Heart right ventricle (tissue), 16 donors: ENCODE measurements at regions not wholly inside any gene's neighbourhood (a gene's known extent, or its start where the extent isn't known, plus 50 kb on each side); places are given as distances from the start of the nearest gene placed in this dataset.

Source experiments
- ATAC-seq, 8 donors: fragments of 200-7000 bp; cut with Tn5 transposase; one replicate each; pipeline ENCODE4 v1.9.1; 2020; ENCODE audit warnings: mild to moderate bottlenecking in 8 of 8, moderate library complexity in 8 of 8, moderate number of reproducible peaks in 1 of 8
- DNase-seq, 2 donors: peaks; one replicate each; pipeline ENCODE4 v3.0.0-alpha.2; 2020
- H3K27ac ChIP-seq, 10 donors: fragments of 200-600 bp; sonication (generic) in 2 of 10; one replicate each; pipeline versions ENCODE4 v1.5.0 to v1.8.0; 2020 to 2022; ENCODE audit warnings: mild to moderate bottlenecking in 3 of 10
- H3K27me3 ChIP-seq, 7 donors: fragments of 200-600 bp; one replicate each; pipeline ENCODE4 v1.8.0; 2021 to 2022; ENCODE audit warnings: mild to moderate bottlenecking in 2 of 7
- H3K36me3 ChIP-seq, 9 donors: fragments of 200-600 bp; sonication (generic) in 1 of 9; one replicate each; pipeline versions ENCODE4 v1.5.0 to v1.8.0; 2020 to 2022; ENCODE audit warnings: mild to moderate bottlenecking in 2 of 9
- H3K4me1 ChIP-seq, 9 donors: fragments of 200-600 bp; sonication (generic) in 1 of 9; one replicate each; pipeline versions ENCODE4 v1.5.0 to v1.8.0; 2020 to 2022; ENCODE audit warnings: mild to moderate bottlenecking in 4 of 9
- H3K4me3 ChIP-seq, 10 donors: fragments of 200-600 bp; sonication (generic) in 2 of 10; one replicate each; pipeline versions ENCODE4 v1.5.0 to v1.8.0; 2020 to 2022; ENCODE audit warnings: mild to moderate bottlenecking in 7 of 10, moderate library complexity in 2 of 10
- H3K9me3 ChIP-seq, 11 donors: fragments of 200-600 bp in 10 of 11; sonication (generic) in 2 of 11; one replicate each; pipeline versions ENCODE4 v1.5.0 to v1.8.0; 2013 to 2022; ENCODE audit warnings: mild to moderate bottlenecking in 2 of 11, control low read depth in 1 of 11, moderate library complexity in 1 of 11
- CTCF ChIP-seq, 9 donors: fragments of 200-600 bp; sonication (generic) in 2 of 9; IDR thresholded peaks; one replicate each; pipeline versions ENCODE4 v1.5.0 to v1.8.0; 2021 to 2022; ENCODE audit warnings: antibody characterized with exemption in 9 of 9, mild to moderate bottlenecking in 5 of 9, moderate library complexity in 1 of 9
- WGBS, 2 donors: extraction: QIAGEN DNeasy Blood & Tissue Kit; methylation state at CpG; one replicate each; pipeline ENCODE4 v1.1.7; 2013; ENCODE audit warnings: inconsistent platforms in 1 of 2; 5-methylcytosine and 5-hydroxymethylcytosine counted together
- intact Hi-C, 10 donors: fragments of 100-400 bp; cut with DNase I; formaldehyde crosslinking; loops; one replicate each; pipeline versions ENCODE4 v1.11.1 to v1.14.2; 2022
- donor health status: Arrhythmogenic right ventricular cardiomyopathy.
- donor health status: ischemic (EF 13 %, LVEDD 7.1; RV severe dilation, severe dysfunction).
- donor health status: healthy with polysubstance abuse.
- donor health status: DM: no; HTN: yes; CAD: no.
- donor health status: DM: no; HTN: no; CAD: no.
- donor health status: ischemic (EF 25% LVEDD 6.9; RV normal size, moderate dysfunction).
- donor health status: ischemic (EF 25% LVEDD 5.7; RV mildly dilated, moderate dysfunction).
- donor health status: healthy.
- donor health status: DM: yes; HTN: yes; CAD: no.
- donor health status: Ischemic cardiomyopathy.
- donor health status: ischemic (EF 35%, LVEDD 5.7; RV mildly dilated, moderate dysfunction).
- donor health status: nonischemic (EF 11% LVEDD 7.7; RV severe dilation, severe dysfunction).
- donor health status: DM: yes; HTN: yes; CAD: no.
- donor health status: PGD.
- donor health status: ischemic (EF 29% LVEDD 5.4; RV normal size, mild dysfunction).
- donor health status: nonischemic (EF 23%, LVEDD 6.1; RV moderate dilation, normal function).

- DNase-seq: peak in 1 of 2 donors; percentile 4
- 44 to 51% methylated on average over 6 of the region's 6 CpGs for WGBS, 2 donors
These were observed 981.2 kb downstream of the TLE4 start for GRCh38 chr9:80552931-80553330.

GRCh38 chr9:80550181-80550580 lies 978.4 kb downstream of the TLE4 start:
- TF ChIP-seq CTCF (IDR thresholded peaks at IDR 0.05): no peak
- H3K4me1 ChIP-seq: peaks cover 0 to 3% (median 0%) of the 10 kb centered on the region in 9 donors
- H3K27ac ChIP-seq: no peak overlapping the region
- no peaks in the 10 kb centered on the region for H3K9me3 ChIP-seq
- DNase-seq (no peak), ATAC-seq (no peak)
- intact Hi-C loops: no loop called here
- no peak overlapping the region for H3K4me3 ChIP-seq
- no peaks in the 10 kb centered on the region for H3K27me3 ChIP-seq
- H3K36me3 ChIP-seq: no peaks in the 10 kb centered on the region

More at GRCh38 chr9:80552931-80553330, 981.2 kb downstream of the TLE4 start:
- Histone ChIP-seq H3K36me3 (no peaks in the 10 kb centered on the region), H3K27me3 (no peaks in the 10 kb centered on the region), H3K27ac (no peak overlapping the region), H3K4me1 (peaks cover 0 to 3% (median 0%) of the 10 kb centered on the region in 9 donors), H3K4me3 (no peak overlapping the region), H3K9me3 (no peaks in the 10 kb centered on the region)
- TF ChIP-seq CTCF (IDR thresholded peaks at IDR 0.05): no peak
- ATAC-seq: peak in 3 of 8 donors; percentile 35 to 76 (median 71)
- intact Hi-C loops: no loop called here

GRCh38 chr9:80547613-80548012 lies 975.8 kb downstream of the TLE4 start:
- WGBS, 2 donors: 67 to 70% methylated on average over 4 of the region's 4 CpGs
- H3K36me3 ChIP-seq: no peaks in the 10 kb centered on the region
- intact Hi-C loops: no loop called here
- no peak for TF ChIP-seq CTCF (IDR thresholded peaks at IDR 0.05)
- H3K4me3 ChIP-seq: no peak overlapping the region
- ATAC-seq: no peak
- H3K27me3 ChIP-seq: no peaks in the 10 kb centered on the region
- no peak overlapping the region for H3K27ac ChIP-seq
- DNase-seq: no peak
- H3K9me3 ChIP-seq: peaks cover 0 to 13% (median 5%) of the 10 kb centered on the region in 11 donors
- H3K4me1 ChIP-seq: no peaks in the 10 kb centered on the region

DNA sequence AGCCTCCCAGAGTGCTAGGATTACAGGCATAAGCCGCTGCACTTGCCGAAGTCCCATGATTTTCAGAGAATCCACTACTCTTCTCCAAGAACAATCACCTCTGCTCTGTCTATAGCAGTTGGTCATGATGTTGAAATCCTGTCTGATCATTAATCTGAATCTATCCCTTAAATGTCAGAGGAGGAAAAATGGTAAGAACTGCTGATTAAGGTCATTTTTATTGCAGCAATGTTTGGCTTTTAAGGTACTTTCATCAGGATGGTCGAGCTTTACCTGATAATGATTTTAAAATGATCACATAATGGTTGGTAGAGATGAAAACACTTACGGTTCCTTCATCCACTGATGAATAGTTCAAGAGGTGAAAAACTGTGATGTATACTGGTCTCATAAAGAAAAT lies 968.6 kb downstream of the TLE4 start:
- H3K4me1 ChIP-seq: no peaks in the 10 kb centered on the region
- no peak for TF ChIP-seq CTCF (IDR thresholded peaks at IDR 0.05)
- ATAC-seq (no peak), DNase-seq (no peak)
- 83 to 92% methylated on average over 4 of the region's 4 CpGs for WGBS, 2 donors
- peaks cover 0 to 14% (median 5%) of the 10 kb centered on the region in 11 donors for H3K9me3 ChIP-seq
- intact Hi-C loops: no loop called here
- H3K4me3 ChIP-seq: no peak overlapping the region
- no peaks in the 10 kb centered on the region for H3K36me3 ChIP-seq
- no peaks in the 10 kb centered on the region for H3K27me3 ChIP-seq
- H3K27ac ChIP-seq: no peak overlapping the region
